HG02642 (cell line): ENCODE measurements at regions not wholly inside any gene's neighbourhood (a gene's known extent, or its start where the extent isn't known, plus 50 kb on each side); places are given as distances from the start of the nearest gene placed in this dataset.
"Not testable (repeated sequence)": the region's sequence is repeated elsewhere in the genome, so short reads cannot be mapped to it uniquely, and the experiment has no call there.

ENCODE experiments used
- ATAC-seq: cut with Tn5 transposase; IDR thresholded peaks from one replicate; pipeline ENCODE4 v1.9.1; 2021; ENCODE audit warnings: mild to moderate bottlenecking; ENCODE audit not compliant: unreplicated experiment, poor library complexity

- ATAC-seq, result no peak
Observed at GRCh38 chr22:19658057-19658966, 56.0 kb upstream of the SEPTIN5 start.

- ATAC-seq, result no peak
Observed at GRCh38 chr22:19658967-19659804, 55.1 kb upstream of the SEPTIN5 start.

- ATAC-seq, result no peak
Observed at GRCh38 chr22:19659805-19660345, 54.4 kb upstream of the SEPTIN5 start.

- ATAC-seq, result not testable (repeated sequence)
Observed at GRCh38 chr22:19660583-19660982, 53.7 kb upstream of the SEPTIN5 start.

GRCh38 chr22:19661156-19661555 lies 53.1 kb upstream of the SEPTIN5 start:
- no peak for ATAC-seq

GRCh38 chr22:19662049-19662684 lies 52.1 kb upstream of the SEPTIN5 start:
- ATAC-seq, result not testable (repeated sequence)

GRCh38 chr22:19663286-19663815 lies 51.0 kb upstream of the SEPTIN5 start:
- no peak for ATAC-seq

- no peak for ATAC-seq
Observed at GRCh38 chr22:19663821-19664355, 50.4 kb upstream of the SEPTIN5 start.

GRCh38 chr22:19664406-19664805 lies 49.9 kb upstream of the SEPTIN5 start:
- ATAC-seq, result no peak
